ENCODE measurements at regions not wholly inside any gene's neighbourhood (a gene's known extent, or its start where the extent isn't known, plus 50 kb on each side); places are given as distances from the start of the nearest gene placed in this dataset.

- FAIRE-seq = no peak
- no peak for DNase-seq (ENCODE audit: insufficient read length, low spot score)
- TF ChIP-seq TAF1 (IDR thresholded peaks at IDR 0.05; ENCODE audit: low read depth, low read length) = no peak
- no peak for TF ChIP-seq POLR2AphosphoS5 (IDR thresholded peaks at IDR 0.05; ENCODE audit: low read depth, low read length)
- no peak for TF ChIP-seq POU2F2 (IDR thresholded peaks at IDR 0.05; ENCODE audit: low read depth, low read length)
- TF ChIP-seq SPI1 (IDR thresholded peaks at IDR 0.05; ENCODE audit: low read depth, low read length) = no peak
- TF ChIP-seq POLR2A (IDR thresholded peaks at IDR 0.05; ENCODE audit: low read depth, low read length) = no peak
- TF ChIP-seq PAX5 (IDR thresholded peaks at IDR 0.05; ENCODE audit: insufficient read depth, low read length, severe bottlenecking) = no peak
These were observed 535.1 kb downstream of the SOX2 start for GRCh38 chr3:182246870-182247269.

GRCh38 chr3:182248349-182248880, 536.7 kb downstream of the SOX2 start:
- no peak for FAIRE-seq
- DNase-seq (ENCODE audit: insufficient read length, low spot score) = no peak

GRCh38 chr3:182252802-182253201, 540.5 kb upstream of the ATP11B start:
- DNase-seq (ENCODE audit: insufficient read length, low spot score) = no peak
- no peak for FAIRE-seq

More at GRCh38 chr3:182248349-182248880, 536.7 kb downstream of the SOX2 start:
- TF ChIP-seq SPI1 (IDR thresholded peaks at IDR 0.05; ENCODE audit: low read depth, low read length) (no peak), TAF1 (IDR thresholded peaks at IDR 0.05; ENCODE audit: low read depth, low read length) (no peak), PAX5 (IDR thresholded peaks at IDR 0.05; ENCODE audit: insufficient read depth, low read length, severe bottlenecking) (no peak), POLR2A (IDR thresholded peaks at IDR 0.05; ENCODE audit: low read depth, low read length) (no peak), POU2F2 (IDR thresholded peaks at IDR 0.05; ENCODE audit: low read depth, low read length) (no peak), POLR2AphosphoS5 (IDR thresholded peaks at IDR 0.05; ENCODE audit: low read depth, low read length) (no peak)

GRCh38 chr3:182255158-182255557, 538.1 kb upstream of the ATP11B start:
- FAIRE-seq = no peak
- TF ChIP-seq PAX5 (IDR thresholded peaks at IDR 0.05; ENCODE audit: insufficient read depth, low read length, severe bottlenecking) (no peak), POLR2A (IDR thresholded peaks at IDR 0.05; ENCODE audit: low read depth, low read length) (no peak), POU2F2 (IDR thresholded peaks at IDR 0.05; ENCODE audit: low read depth, low read length) (no peak), POLR2AphosphoS5 (IDR thresholded peaks at IDR 0.05; ENCODE audit: low read depth, low read length) (no peak), SPI1 (IDR thresholded peaks at IDR 0.05; ENCODE audit: low read depth, low read length) (no peak)
- no peak for DNase-seq (ENCODE audit: insufficient read length, low spot score)

More at GRCh38 chr3:182252802-182253201, 540.5 kb upstream of the ATP11B start:
- TF ChIP-seq POLR2AphosphoS5 (IDR thresholded peaks at IDR 0.05; ENCODE audit: low read depth, low read length) = no peak
- no peak for TF ChIP-seq PAX5 (IDR thresholded peaks at IDR 0.05; ENCODE audit: insufficient read depth, low read length, severe bottlenecking)
- no peak for TF ChIP-seq POU2F2 (IDR thresholded peaks at IDR 0.05; ENCODE audit: low read depth, low read length)
- no peak for TF ChIP-seq SPI1 (IDR thresholded peaks at IDR 0.05; ENCODE audit: low read depth, low read length)
- TF ChIP-seq TAF1 (IDR thresholded peaks at IDR 0.05; ENCODE audit: low read depth, low read length) = no peak
- no peak for TF ChIP-seq POLR2A (IDR thresholded peaks at IDR 0.05; ENCODE audit: low read depth, low read length)

GRCh38 chr3:182257361-182257760, 535.9 kb upstream of the ATP11B start:
- DNase-seq (ENCODE audit: insufficient read length, low spot score) (no peak), FAIRE-seq (no peak)
- TF ChIP-seq PAX5 (IDR thresholded peaks at IDR 0.05; ENCODE audit: insufficient read depth, low read length, severe bottlenecking) (no peak), SPI1 (IDR thresholded peaks at IDR 0.05; ENCODE audit: low read depth, low read length) (no peak), POU2F2 (IDR thresholded peaks at IDR 0.05; ENCODE audit: low read depth, low read length) (no peak), POLR2AphosphoS5 (IDR thresholded peaks at IDR 0.05; ENCODE audit: low read depth, low read length) (no peak), POLR2A (IDR thresholded peaks at IDR 0.05; ENCODE audit: low read depth, low read length) (no peak), TAF1 (IDR thresholded peaks at IDR 0.05; ENCODE audit: low read depth, low read length) (no peak)

GRCh38 chr3:182258538-182259177, 534.6 kb upstream of the ATP11B start:
- DNase-seq (ENCODE audit: insufficient read length, low spot score) (no peak), FAIRE-seq (no peak)
- TF ChIP-seq TAF1 (IDR thresholded peaks at IDR 0.05; ENCODE audit: low read depth, low read length) (no peak), POLR2A (IDR thresholded peaks at IDR 0.05; ENCODE audit: low read depth, low read length) (no peak), SPI1 (IDR thresholded peaks at IDR 0.05; ENCODE audit: low read depth, low read length) (no peak), POU2F2 (IDR thresholded peaks at IDR 0.05; ENCODE audit: low read depth, low read length) (no peak), POLR2AphosphoS5 (IDR thresholded peaks at IDR 0.05; ENCODE audit: low read depth, low read length) (no peak), PAX5 (IDR thresholded peaks at IDR 0.05; ENCODE audit: insufficient read depth, low read length, severe bottlenecking) (no peak)

GRCh38 chr3:182259579-182259978, 533.7 kb upstream of the ATP11B start:
- DNase-seq (ENCODE audit: insufficient read length, low spot score) (no peak), FAIRE-seq (no peak)
- TF ChIP-seq POU2F2 (IDR thresholded peaks at IDR 0.05; ENCODE audit: low read depth, low read length) (no peak), PAX5 (IDR thresholded peaks at IDR 0.05; ENCODE audit: insufficient read depth, low read length, severe bottlenecking) (no peak), TAF1 (IDR thresholded peaks at IDR 0.05; ENCODE audit: low read depth, low read length) (no peak), POLR2A (IDR thresholded peaks at IDR 0.05; ENCODE audit: low read depth, low read length) (no peak), SPI1 (IDR thresholded peaks at IDR 0.05; ENCODE audit: low read depth, low read length) (no peak), POLR2AphosphoS5 (IDR thresholded peaks at IDR 0.05; ENCODE audit: low read depth, low read length) (no peak)

- DNase-seq (ENCODE audit: insufficient read length, low spot score) = no peak
- FAIRE-seq = no peak
- no peak for TF ChIP-seq TAF1 (IDR thresholded peaks at IDR 0.05; ENCODE audit: low read depth, low read length)
- no peak for TF ChIP-seq POU2F2 (IDR thresholded peaks at IDR 0.05; ENCODE audit: low read depth, low read length)
- no peak for TF ChIP-seq POLR2A (IDR thresholded peaks at IDR 0.05; ENCODE audit: low read depth, low read length)
- no peak for TF ChIP-seq POLR2AphosphoS5 (IDR thresholded peaks at IDR 0.05; ENCODE audit: low read depth, low read length)
- TF ChIP-seq PAX5 (IDR thresholded peaks at IDR 0.05; ENCODE audit: insufficient read depth, low read length, severe bottlenecking) = no peak
- TF ChIP-seq SPI1 (IDR thresholded peaks at IDR 0.05; ENCODE audit: low read depth, low read length) = no peak
These were observed 532.3 kb upstream of the ATP11B start for GRCh38 chr3:182261041-182261440.

- FAIRE-seq (no peak), DNase-seq (ENCODE audit: insufficient read length, low spot score) (no peak)
- TF ChIP-seq SPI1 (IDR thresholded peaks at IDR 0.05; ENCODE audit: low read depth, low read length) (no peak), PAX5 (IDR thresholded peaks at IDR 0.05; ENCODE audit: insufficient read depth, low read length, severe bottlenecking) (no peak), TAF1 (IDR thresholded peaks at IDR 0.05; ENCODE audit: low read depth, low read length) (no peak), POU2F2 (IDR thresholded peaks at IDR 0.05; ENCODE audit: low read depth, low read length) (no peak), POLR2AphosphoS5 (IDR thresholded peaks at IDR 0.05; ENCODE audit: low read depth, low read length) (no peak), POLR2A (IDR thresholded peaks at IDR 0.05; ENCODE audit: low read depth, low read length) (no peak)
These were observed 524.6 kb upstream of the ATP11B start for GRCh38 chr3:182268711-182269110.
